K562 (cell line): ENCODE measurements at regions not wholly inside any gene's neighbourhood (a gene's known extent, or its start where the extent isn't known, plus 50 kb on each side); places are given as distances from the start of the nearest gene placed in this dataset.

Source experiments
- NRF1 ChIP-seq, 2 experiments: fragments of 450-650 bp; IDR thresholded peaks in 1 of 2; conservative IDR thresholded peaks in 1 of 2; 2 replicates each; pipeline ENCODE4 v1.6.1; 2014; ENCODE audit warnings: mild to moderate bottlenecking in 2 of 2
- RHOXF2B ChIP-seq: fragments of 250-450 bp; sonication (Bioruptor Pico); conservative IDR thresholded peaks from 2 replicates; pipeline ENCODE4 v1.5.1; 2021
- TF ChIP-seq, protein P1 (sequence below): fragments of 250-450 bp; sonication (Bioruptor Pico); IDR thresholded peaks from 2 replicates; pipeline ENCODE4 v1.4.0; 2020
- TF ChIP-seq, protein P2 (sequence below): fragments of 450-650 bp; IDR thresholded peaks from 2 replicates; pipeline ENCODE4 v1.6.1; 2016; ENCODE audit warnings: borderline replicate concordance

DNA sequence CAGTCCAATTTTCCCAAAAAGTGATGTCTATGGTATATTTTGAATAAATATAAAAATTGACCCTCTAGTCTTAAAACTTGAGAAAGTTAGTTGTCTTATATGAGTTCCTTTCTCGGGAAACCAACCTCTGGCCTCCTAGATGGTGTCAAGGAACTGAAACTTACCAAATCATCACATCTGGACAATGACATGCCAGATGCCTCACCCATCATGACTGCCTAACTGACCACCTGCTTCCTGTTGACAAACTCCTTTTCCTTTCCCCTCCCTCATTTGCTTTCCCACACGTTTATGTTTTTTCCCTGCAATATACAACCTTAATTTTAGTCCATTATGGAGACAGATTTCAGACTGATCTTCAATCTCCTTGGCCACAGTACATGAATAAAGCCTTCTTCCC, 731.0 kb downstream of the EPHA7 start (continued):
- TF ChIP-seq, protein P1, sequence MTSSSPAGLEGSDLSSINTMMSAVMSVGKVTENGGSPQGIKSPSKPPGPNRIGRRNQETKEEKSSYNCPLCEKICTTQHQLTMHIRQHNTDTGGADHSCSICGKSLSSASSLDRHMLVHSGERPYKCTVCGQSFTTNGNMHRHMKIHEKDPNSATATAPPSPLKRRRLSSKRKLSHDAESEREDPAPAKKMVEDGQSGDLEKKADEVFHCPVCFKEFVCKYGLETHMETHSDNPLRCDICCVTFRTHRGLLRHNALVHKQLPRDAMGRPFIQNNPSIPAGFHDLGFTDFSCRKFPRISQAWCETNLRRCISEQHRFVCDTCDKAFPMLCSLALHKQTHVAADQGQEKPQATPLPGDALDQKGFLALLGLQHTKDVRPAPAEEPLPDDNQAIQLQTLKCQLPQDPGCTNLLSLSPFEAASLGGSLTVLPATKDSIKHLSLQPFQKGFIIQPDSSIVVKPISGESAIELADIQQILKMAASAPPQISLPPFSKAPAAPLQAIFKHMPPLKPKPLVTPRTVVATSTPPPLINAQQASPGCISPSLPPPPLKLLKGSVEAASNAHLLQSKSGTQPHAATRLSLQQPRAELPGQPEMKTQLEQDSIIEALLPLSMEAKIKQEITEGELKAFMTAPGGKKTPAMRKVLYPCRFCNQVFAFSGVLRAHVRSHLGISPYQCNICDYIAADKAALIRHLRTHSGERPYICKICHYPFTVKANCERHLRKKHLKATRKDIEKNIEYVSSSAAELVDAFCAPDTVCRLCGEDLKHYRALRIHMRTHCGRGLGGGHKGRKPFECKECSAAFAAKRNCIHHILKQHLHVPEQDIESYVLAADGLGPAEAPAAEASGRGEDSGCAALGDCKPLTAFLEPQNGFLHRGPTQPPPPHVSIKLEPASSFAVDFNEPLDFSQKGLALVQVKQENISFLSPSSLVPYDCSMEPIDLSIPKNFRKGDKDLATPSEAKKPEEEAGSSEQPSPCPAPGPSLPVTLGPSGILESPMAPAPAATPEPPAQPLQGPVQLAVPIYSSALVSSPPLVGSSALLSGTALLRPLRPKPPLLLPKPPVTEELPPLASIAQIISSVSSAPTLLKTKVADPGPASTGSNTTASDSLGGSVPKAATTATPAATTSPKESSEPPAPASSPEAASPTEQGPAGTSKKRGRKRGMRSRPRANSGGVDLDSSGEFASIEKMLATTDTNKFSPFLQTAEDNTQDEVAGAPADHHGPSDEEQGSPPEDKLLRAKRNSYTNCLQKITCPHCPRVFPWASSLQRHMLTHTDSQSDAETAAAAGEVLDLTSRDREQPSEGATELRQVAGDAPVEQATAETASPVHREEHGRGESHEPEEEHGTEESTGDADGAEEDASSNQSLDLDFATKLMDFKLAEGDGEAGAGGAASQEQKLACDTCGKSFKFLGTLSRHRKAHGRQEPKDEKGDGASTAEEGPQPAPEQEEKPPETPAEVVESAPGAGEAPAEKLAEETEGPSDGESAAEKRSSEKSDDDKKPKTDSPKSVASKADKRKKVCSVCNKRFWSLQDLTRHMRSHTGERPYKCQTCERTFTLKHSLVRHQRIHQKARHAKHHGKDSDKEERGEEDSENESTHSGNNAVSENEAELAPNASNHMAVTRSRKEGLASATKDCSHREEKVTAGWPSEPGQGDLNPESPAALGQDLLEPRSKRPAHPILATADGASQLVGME, result no peak
- TF ChIP-seq NRF1 (conservative IDR thresholded peaks at IDR 0.05 in 1 of 2, IDR thresholded peaks at IDR 0.05 in 1 of 2), result no peak
- no peak for TF ChIP-seq RHOXF2B
- TF ChIP-seq, protein P2, sequence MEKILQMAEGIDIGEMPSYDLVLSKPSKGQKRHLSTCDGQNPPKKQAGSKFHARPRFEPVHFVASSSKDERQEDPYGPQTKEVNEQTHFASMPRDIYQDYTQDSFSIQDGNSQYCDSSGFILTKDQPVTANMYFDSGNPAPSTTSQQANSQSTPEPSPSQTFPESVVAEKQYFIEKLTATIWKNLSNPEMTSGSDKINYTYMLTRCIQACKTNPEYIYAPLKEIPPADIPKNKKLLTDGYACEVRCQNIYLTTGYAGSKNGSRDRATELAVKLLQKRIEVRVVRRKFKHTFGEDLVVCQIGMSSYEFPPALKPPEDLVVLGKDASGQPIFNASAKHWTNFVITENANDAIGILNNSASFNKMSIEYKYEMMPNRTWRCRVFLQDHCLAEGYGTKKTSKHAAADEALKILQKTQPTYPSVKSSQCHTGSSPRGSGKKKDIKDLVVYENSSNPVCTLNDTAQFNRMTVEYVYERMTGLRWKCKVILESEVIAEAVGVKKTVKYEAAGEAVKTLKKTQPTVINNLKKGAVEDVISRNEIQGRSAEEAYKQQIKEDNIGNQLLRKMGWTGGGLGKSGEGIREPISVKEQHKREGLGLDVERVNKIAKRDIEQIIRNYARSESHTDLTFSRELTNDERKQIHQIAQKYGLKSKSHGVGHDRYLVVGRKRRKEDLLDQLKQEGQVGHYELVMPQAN, result no peak
